H1 (cell line): ENCODE measurements at regions not wholly inside any gene's neighbourhood (a gene's known extent, or its start where the extent isn't known, plus 50 kb on each side); places are given as distances from the start of the nearest gene placed in this dataset.

Source experiments
- CTCF ChIA-PET: fragments of 300-600 bp; sonication (Branson Sonifier 250); formaldehyde crosslinking; loops from one replicate; lab custom pipeline; 2021; ENCODE audit not compliant: partially characterized antibody; lab: Charles Lee
- POLR2A ChIA-PET: fragments of 300-600 bp; sonication (Branson Sonifier 250); formaldehyde crosslinking; loops from one replicate; lab custom pipeline; 2021; ENCODE audit warnings: inconsistent platforms; ENCODE audit not compliant: partially characterized antibody; lab: Charles Lee
- DNase-seq, 2 experiments: peaks; one replicate each; pipeline versions ENCODE4 v3.0.0 to v3.0.0-alpha.2; 2010 to 2022; ENCODE audit warnings: low spot score in 2 of 2, low read depth in 1 of 2, mixed read lengths in 1 of 2
- FAIRE-seq: peaks from 2 replicates; lab custom pipeline; 2011; peaks lifted over from hg19 to GRCh38; lab: Jason Lieb, UNC
- H2AFZ ChIP-seq: 2 replicates; pipeline ENCODE4 v1.8.1; 2012; ENCODE audit warnings: low read length, inconsistent platforms
- H2AK5ac ChIP-seq: 2 replicates; pipeline ENCODE4 v1.6.1; 2013; ENCODE audit warnings: low read depth, low read length
- H2BK120ac ChIP-seq: replicated peaks from 2 replicates; pipeline ENCODE3; 2013; ENCODE audit warnings: low read depth, low read length, inconsistent platforms
- H2BK12ac ChIP-seq: 2 replicates; pipeline ENCODE4 v1.6.1; 2013; ENCODE audit warnings: low read depth, low read length
- H2BK15ac ChIP-seq: 2 replicates; pipeline ENCODE4 v1.6.1; 2013; ENCODE audit warnings: low read length
- H2BK20ac ChIP-seq: 2 replicates; pipeline ENCODE4 v1.6.1; 2013; ENCODE audit warnings: low read length
- H2BK5ac ChIP-seq: 2 replicates; pipeline ENCODE4 v1.6.1; 2013; ENCODE audit warnings: low read depth, low read length
- H3K14ac ChIP-seq: 2 replicates; pipeline ENCODE4 v1.6.1; 2013; ENCODE audit warnings: inconsistent platforms; ENCODE audit not compliant: insufficient read length
- H3K18ac ChIP-seq: 2 replicates; pipeline ENCODE4 v1.6.1; 2013; ENCODE audit warnings: low read length; ENCODE audit errors: extremely low read depth
- H3K23ac ChIP-seq: 2 replicates; pipeline ENCODE4 v1.6.1; 2013; ENCODE audit warnings: inconsistent platforms; ENCODE audit not compliant: insufficient read length
- H3K23me2 ChIP-seq: 2 replicates; pipeline ENCODE4 v1.6.1; 2013; ENCODE audit warnings: low read depth, low read length
- H3K27ac ChIP-seq: 2 replicates; pipeline ENCODE4 v1.6.1; 2011; ENCODE audit warnings: low read depth, low read length, inconsistent platforms
- H3K27me3 ChIP-seq, 4 experiments: replicated peaks in 1 of 4; 1 replicate in 1 of 4; 2 replicates in 3 of 4; pipeline versions ENCODE4 v1.6.1 to v1.8.1; 2011 to 2013; ENCODE audit warnings: low read length in 3 of 4, mild to moderate bottlenecking in 3 of 4, inconsistent platforms in 2 of 4, mixed read lengths in 2 of 4, moderate library complexity in 1 of 4; ENCODE audit not compliant: control insufficient read depth in 3 of 4, insufficient read depth in 3 of 4; ENCODE audit errors: extremely low read depth in 1 of 4
- H3K36me3 ChIP-seq, 4 experiments: 2 replicates each; pipeline versions ENCODE4 v1.6.1 to v1.8.1; 2011 to 2013; ENCODE audit warnings: mild to moderate bottlenecking in 4 of 4, low read length in 3 of 4, moderate library complexity in 2 of 4, control low read depth in 1 of 4, inconsistent platforms in 1 of 4; ENCODE audit not compliant: insufficient read depth in 4 of 4, control insufficient read depth in 2 of 4
- H3K4ac ChIP-seq: replicated peaks from 2 replicates; pipeline ENCODE3; 2013; ENCODE audit warnings: low read length, low read depth, mixed read lengths, inconsistent platforms; ENCODE audit not compliant: insufficient read length
- H3K4me1 ChIP-seq, 4 experiments: replicated peaks in 1 of 4; 1 replicate in 1 of 4; 2 replicates in 3 of 4; pipeline versions ENCODE4 v1.6.1 to v1.8.1; 2011 to 2013; ENCODE audit warnings: low read length in 3 of 4, inconsistent platforms in 2 of 4, mixed read lengths in 1 of 4; ENCODE audit not compliant: insufficient read depth in 4 of 4, control insufficient read depth in 3 of 4
- H3K4me2 ChIP-seq, 2 experiments: 2 replicates each; pipeline versions ENCODE4 v1.6.1 to v1.8.1; 2011 to 2013; ENCODE audit warnings: low read depth in 2 of 2, low read length in 2 of 2, control low read depth in 1 of 2, inconsistent platforms in 1 of 2, mild to moderate bottlenecking in 1 of 2; ENCODE audit not compliant: insufficient read depth in 1 of 2
- H3K4me3 ChIP-seq, 4 experiments: fragments of 200-600, 300-600 bp in 1 of 4; sonication (generic), shearing (Covaris generic), sonication (Bioruptor Twin) in 1 of 4; 2 replicates each; pipeline versions ENCODE4 v1.5.1 to v1.8.1; 2011 to 2016; ENCODE audit warnings: low read length in 4 of 4, low read depth in 3 of 4, control low read depth in 2 of 4, inconsistent platforms in 2 of 4, mild to moderate bottlenecking in 2 of 4, mixed read lengths in 1 of 4, moderate library complexity in 1 of 4; ENCODE audit not compliant: insufficient read depth in 2 of 4; ENCODE audit errors: extremely low read depth in 1 of 4
- H3K56ac ChIP-seq: replicated peaks from 2 replicates; pipeline ENCODE3; 2013; ENCODE audit warnings: low read depth, mild to moderate bottlenecking, mixed read lengths, low read length, inconsistent platforms; ENCODE audit not compliant: insufficient read length
- H3K79me1 ChIP-seq: 2 replicates; pipeline ENCODE4 v1.6.1; 2013; ENCODE audit warnings: low read depth, low read length, control low read depth
- H3K79me2 ChIP-seq, 2 experiments: 2 replicates each; pipeline versions ENCODE4 v1.6.1 to v1.8.1; 2012 to 2013; ENCODE audit warnings: low read length in 2 of 2, mild to moderate bottlenecking in 2 of 2, inconsistent platforms in 1 of 2; ENCODE audit not compliant: insufficient read depth in 2 of 2, control insufficient read depth in 1 of 2
- H3K9ac ChIP-seq, 4 experiments: replicated peaks in 1 of 4; 1 replicate in 1 of 4; 2 replicates in 3 of 4; pipeline versions ENCODE4 v1.6.1 to v1.8.1; 2011 to 2013; ENCODE audit warnings: low read depth in 3 of 4, low read length in 3 of 4, control low read depth in 2 of 4, mild to moderate bottlenecking in 2 of 4, moderate library complexity in 2 of 4, inconsistent platforms in 1 of 4; ENCODE audit errors: extremely low read depth in 1 of 4
- H3K9me3 ChIP-seq, 2 experiments: 2 replicates each; pipeline versions ENCODE4 v1.6.1 to v1.8.1; 2012 to 2013; ENCODE audit warnings: mild to moderate bottlenecking in 2 of 2, moderate library complexity in 2 of 2, control low read depth in 1 of 2, inconsistent platforms in 1 of 2, low read depth in 1 of 2, low read length in 1 of 2, mixed read lengths in 1 of 2; ENCODE audit not compliant: insufficient read depth in 2 of 2
- H4K20me1 ChIP-seq, 2 experiments: replicated peaks in 1 of 2; 2 replicates each; pipeline versions ENCODE3 to v1.8.1; 2011 to 2013; ENCODE audit warnings: inconsistent platforms in 2 of 2, low read length in 2 of 2, mild to moderate bottlenecking in 1 of 2; ENCODE audit not compliant: insufficient read depth in 2 of 2, control insufficient read depth in 1 of 2
- H4K5ac ChIP-seq: 2 replicates; pipeline ENCODE4 v1.6.1; 2013; ENCODE audit warnings: low read length, low read depth, mixed read lengths, inconsistent platforms; ENCODE audit not compliant: insufficient read length
- H4K8ac ChIP-seq: 2 replicates; pipeline ENCODE4 v1.8.0; 2013; ENCODE audit warnings: mild to moderate bottlenecking, moderate library complexity, low read length, inconsistent platforms; ENCODE audit not compliant: insufficient read depth; ENCODE audit errors: extremely low read depth
- H4K91ac ChIP-seq: replicated peaks from 2 replicates; pipeline ENCODE3; 2013; ENCODE audit warnings: low read length, mixed read lengths, inconsistent platforms; ENCODE audit not compliant: insufficient read length
- ASH2L ChIP-seq: fragments of 200-600, 300-600 bp; sonication (generic); IDR thresholded peaks from one replicate; pipeline ENCODE4 v1.7.1; 2017; ENCODE audit warnings: low read length
- MAX ChIP-seq: IDR thresholded peaks from 2 replicates; pipeline ENCODE4 v1.6.1; 2012; ENCODE audit warnings: inconsistent platforms
- POLR2AphosphoS5 ChIP-seq: IDR thresholded peaks from 2 replicates; pipeline ENCODE4 v1.6.1; 2011; ENCODE audit warnings: low read depth, low read length
- WGBS, 2 experiments: shearing (Covaris generic) in 1 of 2; methylation state at CpG; one replicate each; pipeline versions ENCODE4 v1.1.6 to v1.1.7; 2013 to 2015; ENCODE audit warnings: low lambda C conversion rate in 2 of 2, mixed read lengths in 2 of 2, inconsistent platforms in 1 of 2, low coverage in 1 of 2, missing lambda C conversion rate in 1 of 2; ENCODE audit not compliant: insufficient replicate concordance in 2 of 2, insufficient coverage in 1 of 2, insufficient read length in 1 of 2; ENCODE audit errors: extremely low coverage in 1 of 2, missing lambda C conversion rate in 1 of 2; 5-methylcytosine and 5-hydroxymethylcytosine counted together

GRCh38 chrX:39765327-39765726 lies 332.4 kb downstream of the BCOR start:
- CTCF ChIA-PET, result no interaction called here

More at GRCh38 chrX:39765327-39765726, 332.4 kb downstream of the BCOR start:
- no peak overlapping the region for H4K5ac ChIP-seq
- 82% methylated on average over 6 of the region's 7 CpGs; no CpG with 5 or more reads in 1 of the 2 experiments for WGBS, 2 experiments
- no peaks in the 10 kb centered on the region for H3K79me1 ChIP-seq
- 0 out of 2 replicates have a peak overlapping the region, but pooled peaks have one; percentile 39 for H2BK12ac ChIP-seq
- H3K36me3 ChIP-seq, result no peaks in the 10 kb centered on the region
- H4K8ac ChIP-seq, result no peak overlapping the region
- FAIRE-seq (no peak), DNase-seq (no peak)
- H3K4me1 ChIP-seq, result peaks cover 0 to 8% (median 0%) of the 10 kb centered on the region in 4 experiments; a peak in 2 of 7 replicates
- peak overlapping the region; percentile 48; the same call in 1 of the 2 replicates for H2BK20ac ChIP-seq
- H4K91ac ChIP-seq, result no peak overlapping the region
- H3K9me3 ChIP-seq, result no peaks in the 10 kb centered on the region
- H3K23me2 ChIP-seq, result no peaks in the 10 kb centered on the region
- no peak overlapping the region for H2BK15ac ChIP-seq
- no peak overlapping the region for H3K9ac ChIP-seq
- POLR2A ChIA-PET, result interaction anchor here (0.9 kb wide), 1 partner anchor 35 kb away, joined by 3 read pairs; no protein-coding TSS in a partner anchor
- H3K23ac ChIP-seq, result no peak overlapping the region
- H3K4me2 ChIP-seq, result no peak overlapping the region
- H3K18ac ChIP-seq, result no peak overlapping the region; the same call in 1 of the 2 replicates
- no peak overlapping the region for H3K27ac ChIP-seq
- no peak overlapping the region; the same call in 1 of the 2 replicates for H2AFZ ChIP-seq
- H3K27me3 ChIP-seq, result no peaks in the 10 kb centered on the region
- no peaks in the 10 kb centered on the region for H3K79me2 ChIP-seq
- TF ChIP-seq POLR2AphosphoS5 (no peak), ASH2L (no peak), MAX (no peak)
- no peak overlapping the region for H3K56ac ChIP-seq
- H2AK5ac ChIP-seq, result no peak overlapping the region
- no peak overlapping the region for H3K4ac ChIP-seq
- H3K14ac ChIP-seq, result no peak overlapping the region
- H2BK120ac ChIP-seq, result no peak overlapping the region
- no peaks in the 10 kb centered on the region for H4K20me1 ChIP-seq
- no peak overlapping the region for H3K4me3 ChIP-seq
- peak overlapping the region; percentile 71; the same call in 1 of the 2 replicates for H2BK5ac ChIP-seq
